ENCODE measurements at regions not wholly inside any gene's neighbourhood (a gene's known extent, or its start where the extent isn't known, plus 50 kb on each side); places are given as distances from the start of the nearest gene placed in this dataset.

- TF ChIP-seq, protein P1, sequence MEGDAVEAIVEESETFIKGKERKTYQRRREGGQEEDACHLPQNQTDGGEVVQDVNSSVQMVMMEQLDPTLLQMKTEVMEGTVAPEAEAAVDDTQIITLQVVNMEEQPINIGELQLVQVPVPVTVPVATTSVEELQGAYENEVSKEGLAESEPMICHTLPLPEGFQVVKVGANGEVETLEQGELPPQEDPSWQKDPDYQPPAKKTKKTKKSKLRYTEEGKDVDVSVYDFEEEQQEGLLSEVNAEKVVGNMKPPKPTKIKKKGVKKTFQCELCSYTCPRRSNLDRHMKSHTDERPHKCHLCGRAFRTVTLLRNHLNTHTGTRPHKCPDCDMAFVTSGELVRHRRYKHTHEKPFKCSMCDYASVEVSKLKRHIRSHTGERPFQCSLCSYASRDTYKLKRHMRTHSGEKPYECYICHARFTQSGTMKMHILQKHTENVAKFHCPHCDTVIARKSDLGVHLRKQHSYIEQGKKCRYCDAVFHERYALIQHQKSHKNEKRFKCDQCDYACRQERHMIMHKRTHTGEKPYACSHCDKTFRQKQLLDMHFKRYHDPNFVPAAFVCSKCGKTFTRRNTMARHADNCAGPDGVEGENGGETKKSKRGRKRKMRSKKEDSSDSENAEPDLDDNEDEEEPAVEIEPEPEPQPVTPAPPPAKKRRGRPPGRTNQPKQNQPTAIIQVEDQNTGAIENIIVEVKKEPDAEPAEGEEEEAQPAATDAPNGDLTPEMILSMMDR (IDR thresholded peaks at IDR 0.05; ENCODE audit: poor library complexity), result no peak
- TF ChIP-seq EZH2 (IDR thresholded peaks at IDR 0.05; ENCODE audit: borderline replicate concordance) (no peak), EZH2phosphoT487 (IDR thresholded peaks at IDR 0.05; ENCODE audit: low read depth, severe bottlenecking, unreplicated experiment) (no peak)
These were observed 59.4 kb upstream of the FRMD1 start for GRCh38 chr6:168138436-168138835.

Data from hepatocyte (in vitro differentiated cells).